ENCODE measurements at regions not wholly inside any gene's neighbourhood (a gene's known extent, or its start where the extent isn't known, plus 50 kb on each side); places are given as distances from the start of the nearest gene placed in this dataset.
"Not testable (repeated sequence)": the region's sequence is repeated elsewhere in the genome, so short reads cannot be mapped to it uniquely, and the experiment has no call there.

DNA sequence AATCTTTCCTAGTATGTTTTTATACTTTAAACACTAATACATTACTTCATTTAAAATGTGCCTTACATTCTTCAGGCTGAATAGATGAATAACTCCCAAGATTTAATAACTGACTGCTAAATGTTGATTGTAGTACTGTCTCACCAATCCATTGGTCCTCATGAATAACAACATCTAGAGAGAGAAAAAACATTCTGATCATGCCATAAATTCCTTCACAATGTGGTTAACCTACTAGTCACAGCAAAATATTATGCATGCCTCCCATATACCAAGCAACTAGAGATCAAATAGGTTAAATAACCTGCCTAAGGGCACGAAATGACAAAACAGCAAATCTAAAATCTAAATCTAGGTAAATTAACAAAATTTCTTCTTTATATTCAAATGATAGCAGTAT lies 66.2 kb downstream of the SYT15 start:
- DNase-seq; H3K27ac Mint-ChIP-seq (ENCODE audit: unreplicated experiment); H3K27me3 Mint-ChIP-seq (ENCODE audit: unreplicated experiment); H3K4me3 Mint-ChIP-seq (ENCODE audit: unreplicated experiment); H3K4me1 Mint-ChIP-seq (ENCODE audit: low read depth, unreplicated experiment); H3K9me3 Mint-ChIP-seq (ENCODE audit: unreplicated experiment); H3K36me3 Mint-ChIP-seq (ENCODE audit: unreplicated experiment): not testable (repeated sequence)

DNA sequence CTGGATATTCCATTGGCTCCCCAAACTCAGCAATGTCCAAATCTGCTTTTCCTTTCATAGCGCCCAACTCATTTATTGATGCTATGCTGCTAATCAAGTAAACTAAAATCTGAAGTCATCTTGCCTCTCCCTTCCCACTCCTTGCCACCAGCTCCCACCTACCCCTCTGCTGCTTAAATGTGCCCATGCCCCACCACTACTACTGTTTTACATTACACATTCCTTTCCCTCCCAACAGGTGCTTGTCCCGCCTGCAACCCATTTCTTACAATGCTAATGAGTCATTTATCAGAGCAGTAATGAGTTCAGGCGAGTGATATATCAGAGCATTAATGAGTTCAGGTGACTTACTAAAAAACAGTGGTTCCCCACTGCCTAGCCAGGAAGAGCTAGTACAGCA lies 67.2 kb downstream of the SYT15 start:
- not testable (repeated sequence) for H3K36me3 Mint-ChIP-seq (ENCODE audit: unreplicated experiment); H3K9me3 Mint-ChIP-seq (ENCODE audit: unreplicated experiment); DNase-seq; H3K27me3 Mint-ChIP-seq (ENCODE audit: unreplicated experiment); H3K4me1 Mint-ChIP-seq (ENCODE audit: low read depth, unreplicated experiment); H3K27ac Mint-ChIP-seq (ENCODE audit: unreplicated experiment); H3K4me3 Mint-ChIP-seq (ENCODE audit: unreplicated experiment)

DNA sequence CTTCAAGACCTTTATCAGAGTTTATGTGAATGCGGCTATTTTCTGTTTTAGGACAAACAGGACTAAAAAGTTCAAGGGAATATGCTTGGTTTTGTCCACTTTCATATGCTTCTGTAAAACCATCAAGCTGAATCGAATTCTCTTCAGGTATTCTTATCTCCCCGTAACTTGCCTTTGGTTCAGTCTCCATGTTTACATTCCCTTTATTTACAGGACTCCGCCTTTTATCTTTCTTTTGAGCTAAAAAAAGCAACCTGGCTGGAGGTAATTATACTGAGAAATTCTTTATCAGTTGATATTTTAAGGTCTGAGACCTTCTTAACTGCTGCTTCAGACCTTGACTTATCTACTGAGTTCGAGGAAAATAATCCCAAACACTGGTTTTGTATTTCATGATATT lies 72.0 kb downstream of the SYT15 start:
- H3K4me3 Mint-ChIP-seq (ENCODE audit: unreplicated experiment); H3K27me3 Mint-ChIP-seq (ENCODE audit: unreplicated experiment); DNase-seq; H3K9me3 Mint-ChIP-seq (ENCODE audit: unreplicated experiment); H3K36me3 Mint-ChIP-seq (ENCODE audit: unreplicated experiment); H3K27ac Mint-ChIP-seq (ENCODE audit: unreplicated experiment); H3K4me1 Mint-ChIP-seq (ENCODE audit: low read depth, unreplicated experiment): not testable (repeated sequence)

DNA sequence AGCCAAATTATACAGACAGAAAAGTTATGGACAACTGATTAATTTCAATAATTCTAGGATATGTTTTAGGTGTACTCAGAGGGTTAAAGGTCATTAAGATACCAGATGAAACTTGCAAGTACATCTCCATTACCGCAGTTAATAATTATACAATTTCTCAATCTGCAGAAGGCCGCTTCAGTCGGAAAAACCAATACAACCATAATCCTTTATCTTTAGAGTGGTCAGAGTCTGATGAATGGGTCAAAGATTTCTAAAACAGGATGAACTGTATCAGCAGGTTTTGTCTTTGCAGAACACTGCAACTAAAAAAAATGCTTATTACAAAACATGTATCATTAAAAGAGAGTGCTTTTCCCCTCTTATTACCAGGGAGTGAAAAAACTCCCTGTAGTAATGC lies 78.5 kb downstream of the SYT15 start:
- H3K4me1 Mint-ChIP-seq (ENCODE audit: low read depth, unreplicated experiment); H3K27me3 Mint-ChIP-seq (ENCODE audit: unreplicated experiment); H3K4me3 Mint-ChIP-seq (ENCODE audit: unreplicated experiment); H3K27ac Mint-ChIP-seq (ENCODE audit: unreplicated experiment); DNase-seq; H3K9me3 Mint-ChIP-seq (ENCODE audit: unreplicated experiment); H3K36me3 Mint-ChIP-seq (ENCODE audit: unreplicated experiment): not testable (repeated sequence)

DNA sequence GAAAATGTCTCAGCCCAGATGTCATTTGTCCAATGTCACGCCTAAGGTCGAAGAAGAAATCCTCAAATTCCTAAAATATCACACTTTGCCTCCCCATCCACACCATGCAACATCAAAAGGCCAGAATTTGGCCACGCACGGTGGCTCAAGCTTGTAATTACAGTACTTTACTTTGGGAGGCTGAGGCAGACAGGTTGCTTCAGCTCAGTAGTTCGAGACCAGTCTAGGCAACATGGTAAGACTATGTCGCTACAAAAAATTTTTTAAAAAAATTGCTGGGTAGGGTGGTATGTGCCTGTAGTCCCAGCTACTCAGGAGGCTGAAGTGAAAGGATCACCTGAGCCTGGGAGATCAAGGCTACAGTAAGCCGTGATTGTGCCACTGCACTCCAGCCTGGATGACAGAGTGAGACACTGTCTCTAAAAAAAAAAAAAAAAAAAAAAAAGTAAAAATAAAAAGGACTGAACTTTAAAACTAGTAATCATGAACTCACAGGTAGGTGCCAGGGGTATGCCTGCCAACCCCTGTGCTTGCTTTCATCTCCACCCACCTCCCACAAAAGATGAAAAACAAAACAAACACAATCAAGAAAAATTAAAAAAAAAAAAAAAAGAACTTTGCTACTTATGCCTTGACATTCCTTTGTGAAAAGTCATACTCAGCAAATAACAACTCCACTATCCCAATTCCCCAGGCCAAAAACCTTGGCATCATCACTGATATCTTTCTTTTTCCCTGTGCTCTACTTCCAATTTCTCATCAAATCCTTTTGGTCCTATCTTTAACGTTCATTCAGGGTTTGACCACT lies 81.3 kb downstream of the SYT15 start:
- not testable (repeated sequence) for H3K36me3 Mint-ChIP-seq (ENCODE audit: unreplicated experiment); H3K4me3 Mint-ChIP-seq (ENCODE audit: unreplicated experiment); H3K9me3 Mint-ChIP-seq (ENCODE audit: unreplicated experiment); H3K27ac Mint-ChIP-seq (ENCODE audit: unreplicated experiment); H3K27me3 Mint-ChIP-seq (ENCODE audit: unreplicated experiment); H3K4me1 Mint-ChIP-seq (ENCODE audit: low read depth, unreplicated experiment); DNase-seq

DNA sequence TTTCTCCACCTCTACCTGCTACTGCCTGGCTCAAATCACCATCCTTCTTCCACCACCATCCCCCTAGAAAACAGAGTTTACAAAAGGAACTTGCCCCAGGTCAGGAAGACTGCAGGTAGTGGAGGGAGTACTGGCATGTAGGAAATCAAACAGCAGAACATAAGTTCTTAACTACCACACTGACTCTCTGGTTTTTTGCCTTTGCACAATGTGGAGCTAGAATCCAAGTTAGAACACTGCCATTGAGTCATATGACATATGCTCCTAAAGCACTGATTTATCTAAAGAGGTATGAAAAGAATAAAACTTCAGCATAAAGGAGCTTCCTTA lies 81.9 kb downstream of the SYT15 start:
- H3K9me3 Mint-ChIP-seq (ENCODE audit: unreplicated experiment); H3K4me1 Mint-ChIP-seq (ENCODE audit: low read depth, unreplicated experiment); H3K27me3 Mint-ChIP-seq (ENCODE audit: unreplicated experiment); H3K36me3 Mint-ChIP-seq (ENCODE audit: unreplicated experiment); H3K27ac Mint-ChIP-seq (ENCODE audit: unreplicated experiment); DNase-seq; H3K4me3 Mint-ChIP-seq (ENCODE audit: unreplicated experiment): not testable (repeated sequence)

DNA sequence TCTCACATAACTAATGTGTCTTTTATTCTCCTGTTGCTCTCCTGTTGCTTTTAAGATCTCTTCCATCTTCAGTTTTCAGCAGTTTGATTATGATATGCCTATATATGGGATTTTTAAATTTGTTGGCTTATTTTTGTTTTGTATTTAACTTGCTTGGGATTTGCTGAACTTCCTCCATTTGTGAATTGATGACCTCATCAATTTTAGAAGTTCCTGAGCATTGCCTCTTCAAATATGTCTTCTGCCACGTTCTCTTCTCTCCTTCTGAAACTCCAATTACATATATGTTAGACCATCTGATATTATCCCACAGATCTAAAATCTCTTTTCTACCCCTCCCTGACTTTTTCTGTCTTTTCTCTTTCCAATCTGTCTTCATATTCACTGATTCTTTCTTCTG lies 86.6 kb downstream of the SYT15 start:
- not testable (repeated sequence) for H3K9me3 Mint-ChIP-seq (ENCODE audit: unreplicated experiment); H3K36me3 Mint-ChIP-seq (ENCODE audit: unreplicated experiment); H3K4me1 Mint-ChIP-seq (ENCODE audit: low read depth, unreplicated experiment); DNase-seq; H3K27ac Mint-ChIP-seq (ENCODE audit: unreplicated experiment); H3K4me3 Mint-ChIP-seq (ENCODE audit: unreplicated experiment); H3K27me3 Mint-ChIP-seq (ENCODE audit: unreplicated experiment)

DNA sequence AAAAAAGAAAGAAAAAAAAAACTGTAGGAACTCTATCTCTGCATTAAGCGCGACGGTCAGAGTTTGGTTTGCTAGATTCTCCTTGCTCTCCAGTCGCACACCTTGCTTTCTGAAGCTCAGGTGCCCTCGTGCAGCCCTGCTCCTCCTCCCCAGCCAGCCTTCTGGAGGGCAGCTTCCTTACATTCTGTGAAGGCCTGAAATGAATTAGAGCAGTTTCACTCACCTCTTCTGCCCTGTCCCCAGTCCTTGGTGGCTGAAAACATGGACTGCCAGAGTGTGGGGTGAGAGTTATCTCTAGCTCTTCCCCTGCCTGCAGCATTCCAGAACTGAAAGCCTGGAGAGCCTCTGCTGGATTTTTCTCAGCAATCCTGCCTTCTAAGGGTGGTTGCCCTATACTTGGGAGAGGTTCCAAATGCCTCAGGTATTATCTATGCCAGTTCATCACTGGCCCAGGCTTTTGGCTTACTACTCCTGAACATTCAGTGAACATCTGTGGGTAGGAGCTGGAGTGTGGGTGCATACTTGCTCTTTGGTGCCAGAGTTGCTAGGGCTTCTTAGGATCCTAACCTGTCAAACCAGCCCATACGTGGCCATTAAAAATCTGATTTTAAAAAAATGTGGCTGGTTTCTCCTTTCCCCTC lies 89.5 kb downstream of the SYT15 start:
- not testable (repeated sequence) for H3K27ac Mint-ChIP-seq (ENCODE audit: unreplicated experiment); H3K4me3 Mint-ChIP-seq (ENCODE audit: unreplicated experiment); DNase-seq; H3K27me3 Mint-ChIP-seq (ENCODE audit: unreplicated experiment); H3K9me3 Mint-ChIP-seq (ENCODE audit: unreplicated experiment); H3K36me3 Mint-ChIP-seq (ENCODE audit: unreplicated experiment); H3K4me1 Mint-ChIP-seq (ENCODE audit: low read depth, unreplicated experiment)

DNA sequence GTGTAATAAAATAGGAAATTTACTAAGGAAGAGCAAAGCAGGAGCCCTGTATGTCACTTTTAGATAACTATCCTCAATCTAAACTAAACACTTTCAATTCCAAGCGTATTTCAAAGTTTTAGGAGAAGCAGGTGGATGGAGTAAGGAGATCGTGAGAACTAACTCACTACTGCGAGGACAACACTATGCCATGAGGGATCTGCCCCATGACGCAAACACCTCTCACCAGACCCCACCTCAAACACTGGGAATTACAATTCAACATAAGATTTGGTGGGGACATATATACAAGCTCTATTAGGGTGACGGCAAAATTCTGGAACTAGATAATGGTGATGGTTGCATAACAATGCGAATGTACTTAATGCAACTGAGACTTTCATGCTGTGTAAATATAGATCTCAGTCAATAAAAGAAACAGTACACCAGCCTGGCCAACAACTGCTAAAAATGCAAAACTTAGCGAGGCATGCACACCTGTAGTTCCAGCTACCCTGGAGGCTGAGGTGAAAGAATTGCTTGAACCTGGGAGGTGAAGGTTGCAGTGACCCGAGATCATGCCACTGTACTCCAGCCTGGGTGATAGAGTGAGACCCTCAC lies 99.0 kb downstream of the SYT15 start:
- H3K27me3 Mint-ChIP-seq (ENCODE audit: unreplicated experiment); DNase-seq; H3K27ac Mint-ChIP-seq (ENCODE audit: unreplicated experiment); H3K36me3 Mint-ChIP-seq (ENCODE audit: unreplicated experiment); H3K4me3 Mint-ChIP-seq (ENCODE audit: unreplicated experiment); H3K4me1 Mint-ChIP-seq (ENCODE audit: low read depth, unreplicated experiment); H3K9me3 Mint-ChIP-seq (ENCODE audit: unreplicated experiment): not testable (repeated sequence)

DNA sequence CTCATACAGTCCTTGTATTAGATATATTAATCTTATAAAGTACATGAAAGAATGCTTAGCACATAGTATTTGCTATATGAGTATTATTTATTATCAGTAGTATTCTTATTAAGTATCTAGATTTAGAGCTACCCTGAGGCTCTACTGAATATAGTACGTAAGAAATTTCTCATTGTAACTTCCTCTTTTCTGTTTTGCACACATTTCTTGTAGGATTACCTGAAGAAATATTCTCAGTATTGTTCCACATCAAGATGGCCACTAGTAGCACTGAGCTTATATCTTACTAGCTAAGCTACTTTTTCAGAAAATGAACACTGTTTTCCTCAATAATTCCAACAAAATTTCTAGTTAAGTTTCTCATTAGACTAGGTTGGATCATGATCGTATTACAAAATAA lies 112.5 kb downstream of the SYT15 start:
- H3K36me3 Mint-ChIP-seq (ENCODE audit: unreplicated experiment); H3K9me3 Mint-ChIP-seq (ENCODE audit: unreplicated experiment); DNase-seq; H3K27me3 Mint-ChIP-seq (ENCODE audit: unreplicated experiment); H3K4me1 Mint-ChIP-seq (ENCODE audit: low read depth, unreplicated experiment); H3K27ac Mint-ChIP-seq (ENCODE audit: unreplicated experiment); H3K4me3 Mint-ChIP-seq (ENCODE audit: unreplicated experiment): not testable (repeated sequence)

DNA sequence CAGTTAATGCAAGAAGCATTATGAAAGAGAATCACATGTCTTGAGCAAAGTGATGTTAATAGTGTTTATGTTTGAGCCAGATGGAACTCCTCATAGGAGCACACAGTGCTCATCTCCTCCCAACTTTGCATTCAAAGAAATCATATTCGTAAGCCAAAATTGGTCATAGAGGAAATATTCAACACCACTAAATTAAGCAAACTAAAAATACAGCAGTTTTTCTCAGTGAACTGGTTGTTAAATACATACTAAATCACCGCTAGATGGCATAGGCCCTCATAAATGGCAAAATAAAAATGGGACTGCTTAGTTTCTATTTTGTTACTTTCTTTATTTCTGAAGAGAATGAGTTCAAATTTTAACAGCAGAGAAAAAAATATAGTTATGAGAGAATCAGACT lies 114.3 kb downstream of the SYT15 start:
- not testable (repeated sequence) for H3K36me3 Mint-ChIP-seq (ENCODE audit: unreplicated experiment); H3K9me3 Mint-ChIP-seq (ENCODE audit: unreplicated experiment); DNase-seq; H3K4me3 Mint-ChIP-seq (ENCODE audit: unreplicated experiment); H3K4me1 Mint-ChIP-seq (ENCODE audit: low read depth, unreplicated experiment); H3K27ac Mint-ChIP-seq (ENCODE audit: unreplicated experiment); H3K27me3 Mint-ChIP-seq (ENCODE audit: unreplicated experiment)

DNA sequence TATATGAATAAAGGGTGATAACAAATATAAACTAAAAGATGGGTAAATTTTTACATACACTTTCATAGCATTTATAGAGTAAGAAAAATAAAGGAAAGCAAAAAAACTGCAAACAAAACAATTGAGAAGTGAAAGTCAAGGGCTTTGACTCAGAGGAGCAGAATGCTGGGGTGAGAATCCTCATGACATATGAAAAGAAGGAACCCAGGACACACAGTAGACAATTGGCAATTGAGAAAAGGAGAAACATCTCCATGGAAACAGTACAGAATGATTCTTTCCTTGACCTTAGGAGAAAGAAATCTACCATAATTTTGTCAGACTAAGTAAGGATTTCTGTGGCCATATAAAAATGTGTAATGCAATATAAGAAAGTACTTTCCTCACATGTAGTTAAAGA lies 138.3 kb downstream of the SYT15 start:
- H3K9me3 Mint-ChIP-seq (ENCODE audit: unreplicated experiment); H3K4me3 Mint-ChIP-seq (ENCODE audit: unreplicated experiment); H3K27me3 Mint-ChIP-seq (ENCODE audit: unreplicated experiment); H3K36me3 Mint-ChIP-seq (ENCODE audit: unreplicated experiment); DNase-seq; H3K27ac Mint-ChIP-seq (ENCODE audit: unreplicated experiment); H3K4me1 Mint-ChIP-seq (ENCODE audit: low read depth, unreplicated experiment): not testable (repeated sequence)
